COLO829 (cell line): ENCODE measurements at regions not wholly inside any gene's neighbourhood (a gene's known extent, or its start where the extent isn't known, plus 50 kb on each side); places are given as distances from the start of the nearest gene placed in this dataset.
A peak's percentile ranks its signal among the peaks of the same experiment; 100 is the strongest.

Source experiments
- DNase-seq: peaks from one replicate; pipeline ENCODE4 v3.0.0; 2012; ENCODE audit warnings: low spot score

GRCh38 chr5:142474431-142475094 lies 149.7 kb upstream of the SPRY4 start:
- DNase-seq: no peak

DNA sequence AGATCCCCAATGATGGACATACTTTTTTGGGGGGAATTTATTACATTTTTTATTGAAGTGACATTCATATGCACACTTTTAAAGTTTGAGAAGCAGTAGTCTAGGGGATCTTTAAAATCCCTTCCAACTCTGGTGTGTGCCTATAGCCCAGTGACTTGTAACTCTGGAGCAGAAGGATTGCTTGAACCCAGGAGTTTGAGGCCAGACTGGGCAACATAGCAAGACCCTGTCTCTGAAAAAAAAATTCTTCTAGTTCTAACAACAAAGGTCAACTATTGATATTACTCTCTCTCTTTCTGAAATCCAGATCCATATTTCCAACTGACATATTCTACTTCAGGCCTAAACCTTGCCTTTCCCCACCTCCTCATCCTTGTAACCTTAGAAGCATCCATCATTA lies 148.2 kb upstream of the SPRY4 start:
- DNase-seq: no peak

DNA sequence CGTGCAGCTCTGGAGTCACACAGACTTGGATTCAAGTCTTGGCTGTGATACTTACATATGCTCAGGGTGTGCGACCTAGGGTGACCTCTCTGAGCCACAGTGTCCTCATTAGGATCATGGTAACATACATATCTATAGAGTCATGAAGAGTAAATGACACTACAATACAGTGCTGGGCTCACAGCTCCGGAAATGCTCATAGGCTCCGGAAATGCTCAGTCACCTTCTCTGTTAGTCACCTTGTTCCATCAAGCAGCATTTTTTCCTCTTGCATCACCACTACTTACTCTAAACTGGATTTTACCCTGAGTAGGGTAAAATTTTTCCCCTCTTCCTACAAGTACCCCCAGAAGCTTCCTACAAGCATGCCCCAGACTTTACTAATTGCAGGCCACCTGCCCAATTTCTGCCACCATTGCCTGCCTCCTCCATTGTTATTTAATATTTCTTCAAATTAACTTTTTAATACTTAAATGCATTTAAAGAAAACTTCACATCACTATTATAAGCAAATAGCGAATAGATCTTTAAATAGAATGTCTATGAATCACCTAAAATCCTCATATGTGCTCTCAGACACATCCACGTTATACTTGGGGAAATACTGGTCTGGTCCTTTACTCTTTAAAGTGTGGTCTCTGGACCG lies 147.6 kb upstream of the SPRY4 start:
- DNase-seq: peak; percentile 62

- peak; percentile 74 for DNase-seq
Observed at GRCh38 chr5:142466195-142466971, 141.6 kb upstream of the SPRY4 start.

GRCh38 chr5:142465476-142465875 lies 140.7 kb upstream of the SPRY4 start:
- DNase-seq: no peak

GRCh38 chr5:142463904-142464303 lies 139.1 kb upstream of the SPRY4 start:
- DNase-seq: no peak

DNA sequence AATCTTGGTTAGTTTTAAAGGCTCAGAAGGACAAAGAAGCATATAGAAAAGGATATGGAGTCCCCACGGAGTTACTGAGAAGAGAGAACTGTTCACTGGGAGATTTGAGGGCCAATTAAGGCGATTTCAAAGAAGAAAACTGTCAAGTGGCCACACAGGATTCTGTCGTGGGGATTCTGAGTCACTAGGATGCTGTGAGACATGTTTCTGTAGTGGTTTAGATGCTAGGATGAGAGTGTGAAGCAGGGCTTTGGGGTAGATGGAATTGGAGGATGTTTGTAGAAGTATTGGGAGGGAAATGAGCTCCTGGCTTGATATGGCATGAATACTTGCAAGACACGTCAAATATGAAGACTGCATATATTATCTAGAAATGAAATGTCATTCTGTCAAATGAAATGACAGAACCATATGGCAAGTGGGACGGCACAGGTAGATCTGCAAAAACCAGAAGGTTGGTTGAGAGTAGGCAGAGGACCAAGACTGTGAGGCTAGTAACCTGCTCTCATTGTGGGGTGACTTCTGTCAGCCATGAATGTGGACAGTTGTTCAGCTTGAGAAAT lies 136.3 kb upstream of the SPRY4 start:
- DNase-seq: no peak

- DNase-seq: no peak
Observed at GRCh38 chr5:142459209-142459608, 134.4 kb upstream of the SPRY4 start.

DNA sequence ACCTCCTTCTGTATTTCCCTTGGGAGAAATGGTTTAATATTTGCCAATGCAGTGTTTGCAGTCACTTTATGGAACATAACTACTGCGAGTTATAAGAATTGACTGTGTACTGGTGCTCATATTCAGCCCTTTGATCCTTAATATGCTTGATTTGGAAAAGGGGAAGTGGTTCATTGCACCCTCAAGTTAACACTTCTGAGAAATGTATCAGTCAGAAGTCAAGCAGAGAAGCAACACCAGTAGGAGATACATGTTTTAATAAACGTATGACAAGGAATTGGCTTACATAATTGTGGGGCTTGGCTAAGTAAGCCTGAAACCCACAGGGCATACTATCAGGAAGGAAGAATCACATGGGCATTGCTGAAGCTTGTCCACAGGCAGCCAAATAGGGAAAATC lies 131.0 kb upstream of the SPRY4 start:
- DNase-seq: no peak

- DNase-seq: no peak
Observed at GRCh38 chr5:142453932-142454331, 129.1 kb upstream of the SPRY4 start.

GRCh38 chr5:142450419-142450818 lies 125.6 kb upstream of the SPRY4 start:
- DNase-seq: no peak

DNA sequence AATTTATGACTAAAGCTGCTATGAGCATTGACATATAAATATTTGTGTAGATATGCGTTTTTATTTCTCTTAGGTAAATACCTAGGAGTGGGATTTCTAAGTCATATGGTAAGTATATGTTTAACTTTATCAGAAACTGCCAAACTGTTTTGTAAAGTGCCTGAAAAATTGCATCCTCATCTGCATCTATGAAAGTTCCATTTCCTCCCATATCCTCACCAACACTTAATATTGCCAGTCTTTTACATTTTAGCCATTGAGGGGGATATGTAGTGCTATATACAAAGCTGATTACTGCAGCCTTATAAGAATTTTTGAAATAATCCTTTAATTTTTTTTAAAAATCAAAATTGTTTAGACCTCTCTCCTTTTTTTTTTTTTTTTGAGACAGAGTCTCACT lies 123.1 kb upstream of the SPRY4 start:
- no peak for DNase-seq

GRCh38 chr5:142446960-142447279 lies 122.1 kb upstream of the SPRY4 start:
- no peak for DNase-seq

DNA sequence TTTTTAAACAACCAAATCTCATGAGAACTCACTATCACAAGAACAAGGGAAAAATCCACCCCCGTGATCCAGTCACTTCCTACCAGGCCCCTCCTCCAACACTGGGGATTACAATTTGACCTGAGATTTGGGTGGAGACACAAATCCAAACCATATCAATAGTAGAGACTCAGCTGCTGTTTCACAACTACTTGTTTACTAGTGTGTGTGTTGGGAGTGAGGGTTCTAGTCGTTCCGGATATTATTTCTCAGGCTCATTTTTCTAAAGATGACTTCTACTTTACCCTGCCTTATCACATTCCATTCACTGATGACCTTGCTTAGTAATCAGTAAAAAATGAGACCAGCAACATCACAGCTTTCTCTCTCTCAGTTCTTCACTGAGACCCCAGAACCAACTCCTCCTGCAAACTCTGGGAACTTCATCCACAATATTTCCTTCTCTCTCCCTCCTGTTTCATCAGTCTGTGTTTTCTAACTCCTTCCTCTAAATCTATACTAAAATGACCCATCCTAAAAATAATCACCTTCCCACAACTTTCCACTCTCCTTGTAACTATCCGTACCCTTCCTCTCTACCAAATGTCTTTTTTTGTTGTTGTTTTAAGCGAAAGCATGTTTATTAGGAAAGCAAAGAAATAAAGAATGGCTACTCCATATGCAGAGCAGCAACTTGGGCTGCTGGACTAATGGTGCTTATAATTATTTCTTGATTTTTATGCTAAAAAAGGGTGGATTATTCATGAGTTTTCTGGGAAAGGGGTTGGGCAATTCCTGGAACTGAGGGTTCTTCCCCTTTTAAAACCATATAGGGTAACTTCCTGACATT lies 121.5 kb upstream of the SPRY4 start:
- peak; percentile 57 for DNase-seq

GRCh38 chr5:142445266-142445665 lies 120.4 kb upstream of the SPRY4 start:
- DNase-seq: no peak

DNA sequence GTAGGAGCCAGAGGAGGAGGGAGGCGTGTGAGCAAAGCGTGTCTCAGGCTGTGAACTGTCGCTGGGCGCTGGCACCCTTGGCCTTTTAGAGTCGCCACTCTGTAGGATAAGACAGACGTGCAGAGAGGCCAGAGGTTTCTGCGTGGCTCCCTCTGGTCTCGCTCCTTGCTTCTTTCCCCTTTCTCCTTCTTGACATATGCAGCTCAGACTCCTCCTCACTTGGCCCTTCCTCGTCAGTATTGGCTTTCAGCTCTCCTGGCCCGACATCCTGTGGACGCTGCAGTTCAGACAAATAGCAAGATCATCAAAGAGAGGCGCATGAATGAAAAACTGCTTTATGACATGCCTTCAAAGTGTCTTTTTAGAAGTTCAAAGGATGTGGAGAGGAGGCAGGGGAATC lies 116.8 kb upstream of the SPRY4 start:
- no peak for DNase-seq

- peak; percentile 70 for DNase-seq
Observed at GRCh38 chr5:142439207-142439860, 114.5 kb upstream of the SPRY4 start.

DNA sequence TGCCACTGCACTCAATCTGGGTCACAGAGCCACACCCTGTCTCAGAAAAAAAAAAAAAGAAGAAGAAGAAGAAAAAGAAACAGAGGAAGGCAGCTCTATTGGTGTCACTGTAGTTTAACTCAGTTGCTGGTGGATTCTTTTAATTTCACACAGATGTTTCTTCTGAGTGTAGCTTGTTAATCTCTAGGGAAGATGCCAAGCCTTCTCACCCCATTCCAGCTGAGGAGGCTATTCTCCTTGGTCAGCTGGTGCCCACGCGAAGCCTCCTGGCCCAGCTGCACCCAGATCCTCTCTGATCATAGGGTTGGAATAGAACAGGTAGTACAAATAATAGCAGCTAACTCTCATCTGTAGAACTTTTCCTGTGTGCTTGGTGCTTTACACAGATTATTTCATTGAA lies 113.8 kb upstream of the SPRY4 start:
- no peak for DNase-seq

DNA sequence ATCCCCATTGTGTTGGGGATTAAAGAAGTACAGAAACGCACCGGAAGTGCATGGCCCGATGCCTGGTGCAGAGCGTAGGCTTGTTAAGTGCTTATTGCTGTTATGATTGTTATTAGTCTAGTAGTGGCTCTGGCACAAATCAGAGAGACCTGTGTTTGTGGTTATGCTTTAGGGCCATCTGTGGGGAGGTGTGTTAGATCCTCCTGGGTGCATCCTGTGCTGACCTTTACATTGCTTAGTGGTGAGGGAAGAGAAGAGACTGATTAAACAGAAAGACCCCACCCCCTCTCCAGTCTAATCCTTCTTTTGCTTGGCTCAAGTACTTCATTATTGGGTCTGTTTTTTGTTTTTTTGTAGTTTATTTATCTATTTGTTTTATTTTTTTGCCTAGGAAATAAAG lies 112.7 kb upstream of the SPRY4 start:
- DNase-seq: no peak

GRCh38 chr5:142435410-142436115 lies 110.7 kb upstream of the SPRY4 start:
- no peak for DNase-seq

DNA sequence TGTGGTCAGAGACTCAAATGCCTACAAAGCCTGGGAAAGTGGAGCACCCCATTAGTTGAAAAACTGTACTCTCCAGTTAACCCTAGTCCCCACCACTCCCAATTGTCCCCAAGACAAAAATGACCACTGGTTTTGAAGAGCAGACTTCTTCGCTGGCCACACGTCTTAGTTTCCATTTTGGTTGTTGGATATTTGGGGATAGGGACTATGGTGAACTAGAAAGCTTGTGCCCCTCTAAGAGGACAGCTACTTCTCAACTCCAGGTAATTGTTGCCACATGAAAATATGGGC lies 109.4 kb upstream of the SPRY4 start:
- no peak for DNase-seq
